ENCODE measurements at regions not wholly inside any gene's neighbourhood (a gene's known extent, or its start where the extent isn't known, plus 50 kb on each side); places are given as distances from the start of the nearest gene placed in this dataset.

GRCh38 chr6:74946961-74947360 lies 258.9 kb downstream of the COL12A1 start:
- POLR2A ChIA-PET: no interaction called here
- intact Hi-C loops (cut with micrococcal nuclease): no loop called here
- no peak overlapping the region for H3K9ac ChIP-seq (ENCODE audit: low read length)
- H3K27ac ChIP-seq (ENCODE audit: low read length in 2 of 2): no peak overlapping the region
- peaks cover 7% of the 10 kb centered on the region for H3K9me3 Mint-ChIP-seq (ENCODE audit: insufficient read depth)
- no peaks in the 10 kb centered on the region for H3K79me2 ChIP-seq (ENCODE audit: control insufficient read depth, insufficient read depth, low read length)
- DNase-seq: no peak
- no peak overlapping the region for H2AFZ ChIP-seq (ENCODE audit: insufficient read depth, low read depth, low read length, poor library complexity, severe bottlenecking)
- H4K20me1 ChIP-seq (ENCODE audit: control insufficient read depth, insufficient read depth, low read length, poor library complexity, severe bottlenecking): no peaks in the 10 kb centered on the region
- 92% methylated on average over 2 of the region's 2 CpGs for WGBS (ENCODE audit: insufficient coverage)
- H3K4me1 ChIP-seq (ENCODE audit: control insufficient read depth in 2 of 2, insufficient read depth in 2 of 2, low read length in 2 of 2): no peaks in the 10 kb centered on the region
- no peak overlapping the region for H3K27ac Mint-ChIP-seq
- TF ChIP-seq EZH2 (IDR thresholded peaks at IDR 0.05; ENCODE audit: borderline replicate concordance, insufficient read depth, low read depth, low read length, poor library complexity, severe bottlenecking) (no peak), CTCF (IDR thresholded peaks at IDR 0.05) (no peak)
- CTCF ChIA-PET: no interaction called here
- H3K27me3 Mint-ChIP-seq: no peaks in the 10 kb centered on the region
- H3K27me3 ChIP-seq (replicated peaks in 1 of 4; ENCODE audit: control extremely low read depth in 1 of 4, control insufficient read depth in 3 of 4, insufficient read depth in 4 of 4, low read length in 3 of 4): no peaks in the 10 kb centered on the region
- no peak overlapping the region for H3K4me3 ChIP-seq (ENCODE audit: control extremely low read depth in 1 of 5, extremely low read depth in 1 of 5, insufficient read depth in 1 of 5, low read depth in 2 of 5, low read length in 4 of 5)
- no peaks in the 10 kb centered on the region for H3K4me1 Mint-ChIP-seq
- no peaks in the 10 kb centered on the region for H3K9me3 ChIP-seq (ENCODE audit: control extremely low read depth in 1 of 3, control insufficient read depth in 2 of 3, insufficient read depth in 1 of 3, low read length in 2 of 3)
- no peaks in the 10 kb centered on the region for H3K36me3 ChIP-seq (replicated peaks in 1 of 2; ENCODE audit: control extremely low read depth in 1 of 2, control insufficient read depth in 1 of 2, extremely low read depth in 1 of 2, insufficient read depth in 2 of 2, low read length in 1 of 2)
- H3K4me3 Mint-ChIP-seq: no peak overlapping the region
- H3K4me2 ChIP-seq (replicated peaks; ENCODE audit: low read depth, low read length, poor library complexity, severe bottlenecking): no peak overlapping the region
- no peak for ATAC-seq (ENCODE audit: low read depth)

GRCh38 chr6:74942130-74942529 lies 263.7 kb downstream of the COL12A1 start:
- Mint-ChIP-seq H3K27me3 (no peaks in the 10 kb centered on the region), H3K27ac (no peak overlapping the region), H3K4me1 (no peaks in the 10 kb centered on the region), H3K4me3 (no peak overlapping the region), H3K9me3 (ENCODE audit: insufficient read depth) (peaks cover 3% of the 10 kb centered on the region)
- H3K4me3 ChIP-seq (ENCODE audit: control extremely low read depth in 1 of 5, extremely low read depth in 1 of 5, insufficient read depth in 1 of 5, low read depth in 2 of 5, low read length in 4 of 5): no peak overlapping the region
- no peaks in the 10 kb centered on the region for H3K4me1 ChIP-seq (ENCODE audit: control insufficient read depth in 2 of 2, insufficient read depth in 2 of 2, low read length in 2 of 2)
- H2AFZ ChIP-seq (ENCODE audit: insufficient read depth, low read depth, low read length, poor library complexity, severe bottlenecking): no peak overlapping the region
- H3K9me3 ChIP-seq (ENCODE audit: control extremely low read depth in 1 of 3, control insufficient read depth in 2 of 3, insufficient read depth in 1 of 3, low read length in 2 of 3): no peaks in the 10 kb centered on the region
- WGBS (ENCODE audit: insufficient coverage): no CpG with 5 or more reads among the region's 3 CpGs
- ChIA-PET CTCF (no interaction called here), POLR2A (no interaction called here)
- DNase-seq (no peak), ATAC-seq (ENCODE audit: low read depth) (no peak)
- TF ChIP-seq CTCF (IDR thresholded peaks at IDR 0.05): no peak
- no peak for TF ChIP-seq EZH2 (IDR thresholded peaks at IDR 0.05; ENCODE audit: borderline replicate concordance, insufficient read depth, low read depth, low read length, poor library complexity, severe bottlenecking)
- no peak overlapping the region for H3K27ac ChIP-seq (ENCODE audit: low read length in 2 of 2)
- no peaks in the 10 kb centered on the region for H3K27me3 ChIP-seq (replicated peaks in 1 of 4; ENCODE audit: control extremely low read depth in 1 of 4, control insufficient read depth in 3 of 4, insufficient read depth in 4 of 4, low read length in 3 of 4)
- no peaks in the 10 kb centered on the region for H3K79me2 ChIP-seq (ENCODE audit: control insufficient read depth, insufficient read depth, low read length)
- no peak overlapping the region for H3K4me2 ChIP-seq (replicated peaks; ENCODE audit: low read depth, low read length, poor library complexity, severe bottlenecking)
- no peaks in the 10 kb centered on the region for H4K20me1 ChIP-seq (ENCODE audit: control insufficient read depth, insufficient read depth, low read length, poor library complexity, severe bottlenecking)
- no peaks in the 10 kb centered on the region for H3K36me3 ChIP-seq (replicated peaks in 1 of 2; ENCODE audit: control extremely low read depth in 1 of 2, control insufficient read depth in 1 of 2, extremely low read depth in 1 of 2, insufficient read depth in 2 of 2, low read length in 1 of 2)
- intact Hi-C loops (cut with micrococcal nuclease): no loop called here
- no peak overlapping the region for H3K9ac ChIP-seq (ENCODE audit: low read length)
